SK-N-SH (cell line): ENCODE measurements at regions not wholly inside any gene's neighbourhood (a gene's known extent, or its start where the extent isn't known, plus 50 kb on each side); places are given as distances from the start of the nearest gene placed in this dataset.

Experiments used
- CTCF ChIA-PET: fragments of 300-600, 350-600 bp; formaldehyde crosslinking; extraction: SDS; loops from one replicate; lab custom pipeline; 2021; lab: Yijun Ruan, JAX
- POLR2A ChIA-PET: fragments of 350-600 bp; sonication (Branson Sonifier 250); formaldehyde crosslinking; extraction: SDS; loops from one replicate; lab custom pipeline; 2020; ENCODE audit warnings: antibody characterized with exemption, inconsistent platforms; lab: Yijun Ruan, JAX
- DNase-seq: peaks from one replicate; pipeline ENCODE4 v3.0.0; 2012
- H2AFZ ChIP-seq: fragments of 200-600 bp; sonication (generic); 2 replicates; pipeline ENCODE4 v1.8.1; 2016; ENCODE audit warnings: antibody characterized with exemption, mild to moderate bottlenecking, low read depth
- H3F3A ChIP-seq: fragments of 200-600 bp; sonication (generic); replicated peaks from 2 replicates; pipeline ENCODE3; 2016; ENCODE audit warnings: antibody characterized with exemption, mild to moderate bottlenecking; ENCODE audit not compliant: insufficient read depth
- H3K27ac ChIP-seq, 2 experiments: fragments of 200-500 bp in 1 of 2; fragments of 200-600 bp in 1 of 2; sonication (Bioruptor generic) in 1 of 2; sonication (generic), shearing (Covaris generic) in 1 of 2; 2 replicates each; pipeline versions ENCODE4 v1.5.1 to v1.6.1; 2014 to 2016; ENCODE audit warnings: low read depth in 2 of 2, inconsistent platforms in 1 of 2, low read length in 1 of 2, mild to moderate bottlenecking in 1 of 2, mixed read lengths in 1 of 2
- H3K27me3 ChIP-seq: fragments of 200-600 bp; sonication (generic), shearing (Covaris generic); 2 replicates; pipeline ENCODE4 v1.6.1; 2016; ENCODE audit warnings: mixed run types; ENCODE audit not compliant: insufficient read depth
- H3K36me3 ChIP-seq, 2 experiments: fragments of 200-500 bp in 1 of 2; fragments of 200-600 bp in 1 of 2; sonication (Bioruptor generic) in 1 of 2; sonication (generic) in 1 of 2; replicated peaks in 1 of 2; 2 replicates each; pipeline versions ENCODE3 to v1.5.1; 2014 to 2016; ENCODE audit warnings: low read length in 1 of 2, mild to moderate bottlenecking in 1 of 2; ENCODE audit not compliant: insufficient read depth in 2 of 2, control insufficient read depth in 1 of 2
- H3K4me1 ChIP-seq, 2 experiments: fragments of 200-500 bp in 1 of 2; fragments of 200-600 bp in 1 of 2; sonication (Bioruptor generic) in 1 of 2; sonication (generic), shearing (Covaris generic) in 1 of 2; 2 replicates each; pipeline versions ENCODE4 v1.5.1 to v1.6.1; 2014 to 2016; ENCODE audit warnings: low read depth in 1 of 2, low read length in 1 of 2, mixed run types in 1 of 2; ENCODE audit not compliant: insufficient read depth in 2 of 2, control insufficient read depth in 1 of 2
- H3K4me2 ChIP-seq: fragments of 200-600 bp; sonication (generic), shearing (Covaris generic); 2 replicates; pipeline ENCODE4 v1.6.1; 2017; ENCODE audit warnings: mixed run types
- H3K4me3 ChIP-seq, 2 experiments: fragments of 200-500 bp in 1 of 2; fragments of 200-600 bp in 1 of 2; sonication (Bioruptor generic) in 1 of 2; sonication (generic), shearing (Covaris generic) in 1 of 2; 2 replicates each; pipeline versions ENCODE4 v1.5.1 to v1.8.1; 2014 to 2016; ENCODE audit warnings: low read depth in 2 of 2, inconsistent platforms in 1 of 2, low read length in 1 of 2, mild to moderate bottlenecking in 1 of 2, mixed read lengths in 1 of 2, moderate library complexity in 1 of 2
- H3K79me2 ChIP-seq: fragments of 200-600 bp; sonication (generic); 2 replicates; pipeline ENCODE4 v1.8.1; 2017; ENCODE audit warnings: mild to moderate bottlenecking; ENCODE audit not compliant: insufficient read depth
- H3K9ac ChIP-seq: fragments of 200-600 bp; sonication (generic); 2 replicates; pipeline ENCODE4 v1.6.1; 2017; ENCODE audit warnings: mixed run types
- H3K9me2 ChIP-seq: fragments of 200-600 bp; sonication (generic); 2 replicates; pipeline ENCODE4 v1.6.1; 2017; ENCODE audit warnings: mixed run types
- H3K9me3 ChIP-seq: fragments of 200-600 bp; sonication (generic); 2 replicates; pipeline ENCODE4 v1.6.1; 2017; ENCODE audit warnings: mixed run types, mild to moderate bottlenecking, moderate library complexity
- H4K20me1 ChIP-seq: fragments of 200-600 bp; sonication (generic); 2 replicates; pipeline ENCODE4 v1.6.1; 2017; ENCODE audit warnings: mild to moderate bottlenecking, mixed run types; ENCODE audit not compliant: insufficient read depth
- IRF3 ChIP-seq: fragments of 150-350 bp; IDR thresholded peaks from 2 replicates; pipeline ENCODE4 v1.6.1; 2016; ENCODE audit warnings: mild to moderate bottlenecking, low read depth, low read length
- MEF2A ChIP-seq: IDR thresholded peaks from 2 replicates; pipeline ENCODE4 v1.4.0; 2012; ENCODE audit warnings: low read depth, borderline replicate concordance
- NRF1 ChIP-seq: IDR thresholded peaks from 2 replicates; pipeline ENCODE4 v1.6.1; 2012; ENCODE audit warnings: low read depth, mild to moderate bottlenecking, low read length
- RAD21 ChIP-seq: IDR thresholded peaks from 2 replicates; pipeline ENCODE4 v1.6.1; 2012; ENCODE audit warnings: mild to moderate bottlenecking, low read length
- RFX5 ChIP-seq: IDR thresholded peaks from 2 replicates; pipeline ENCODE4 v1.6.1; 2012; ENCODE audit warnings: mild to moderate bottlenecking, improper control_type of control experiment, low read length
- SMC3 ChIP-seq: IDR thresholded peaks from 2 replicates; pipeline ENCODE4 v1.6.1; 2012; ENCODE audit warnings: low read depth, low read length, improper control_type of control experiment
- TAF1 ChIP-seq: IDR thresholded peaks from 2 replicates; pipeline ENCODE4 v1.6.1; 2012; ENCODE audit warnings: low read depth, mild to moderate bottlenecking, low read length, moderate library complexity, borderline replicate concordance
- WGBS: methylation state at CpG from one replicate; pipeline ENCODE4 v1.1.6; 2017; ENCODE audit warnings: low lambda C conversion rate; 5-methylcytosine and 5-hydroxymethylcytosine counted together
- TF ChIP-seq, protein P1 (sequence below): IDR thresholded peaks from 2 replicates; pipeline ENCODE4 v1.4.0; 2012; ENCODE audit warnings: low read depth, borderline replicate concordance
- TF ChIP-seq, protein P2 (sequence below): IDR thresholded peaks from 2 replicates; pipeline ENCODE4 v1.6.1; 2012; ENCODE audit warnings: mild to moderate bottlenecking, low read depth, low read length, moderate library complexity
- TF ChIP-seq, protein P3 (sequence below): fragments of 200-600 bp; sonication (generic); IDR thresholded peaks from 2 replicates; pipeline ENCODE4 v1.6.1; 2017; ENCODE audit warnings: antibody characterized with exemption, mild to moderate bottlenecking, moderate library complexity

GRCh38 chr22:48576333-48577013 is 1251.2 kb downstream of the BRD1 start:
- peak overlapping the region in 1 of 2 experiments; percentile 38; a peak in 1 of 4 replicates for H3K4me3 ChIP-seq
- no peak overlapping the region for H3K9ac ChIP-seq
- H3K36me3 ChIP-seq = no peaks in the 10 kb centered on the region
- H3K79me2 ChIP-seq = no peaks in the 10 kb centered on the region
- H3K27ac ChIP-seq = no peak overlapping the region; a peak in 1 of 4 replicates
- no CpG with 5 or more reads among the region's 103 CpGs for WGBS
- DNase-seq = peak; percentile 88
- H3K9me3 ChIP-seq = no peaks in the 10 kb centered on the region
- H3F3A ChIP-seq = no peaks in the 10 kb centered on the region
- H3K27me3 ChIP-seq = peaks cover 6% of the 10 kb centered on the region; the same call in 1 of the 2 replicates
- no peak overlapping the region for H2AFZ ChIP-seq
- no peak overlapping the region for H3K4me2 ChIP-seq
- ChIA-PET CTCF (interaction anchor here (0.7 to 5.2 kb wide), 21 partner anchors 8 to 1058 kb away, joined by 3 to 37 read pairs (median 4); no protein-coding TSS in a partner anchor), POLR2A (no interaction called here)
- no peaks in the 10 kb centered on the region for H3K9me2 ChIP-seq
- TF ChIP-seq RFX5 (no peak), TAF1 (no peak), SMC3 (peak; percentile 10; the same call in 1 of the 2 replicates), RAD21 (peak; percentile 59), IRF3 (no peak), MEF2A (no peak), NRF1 (no peak)
- TF ChIP-seq, protein P1, sequence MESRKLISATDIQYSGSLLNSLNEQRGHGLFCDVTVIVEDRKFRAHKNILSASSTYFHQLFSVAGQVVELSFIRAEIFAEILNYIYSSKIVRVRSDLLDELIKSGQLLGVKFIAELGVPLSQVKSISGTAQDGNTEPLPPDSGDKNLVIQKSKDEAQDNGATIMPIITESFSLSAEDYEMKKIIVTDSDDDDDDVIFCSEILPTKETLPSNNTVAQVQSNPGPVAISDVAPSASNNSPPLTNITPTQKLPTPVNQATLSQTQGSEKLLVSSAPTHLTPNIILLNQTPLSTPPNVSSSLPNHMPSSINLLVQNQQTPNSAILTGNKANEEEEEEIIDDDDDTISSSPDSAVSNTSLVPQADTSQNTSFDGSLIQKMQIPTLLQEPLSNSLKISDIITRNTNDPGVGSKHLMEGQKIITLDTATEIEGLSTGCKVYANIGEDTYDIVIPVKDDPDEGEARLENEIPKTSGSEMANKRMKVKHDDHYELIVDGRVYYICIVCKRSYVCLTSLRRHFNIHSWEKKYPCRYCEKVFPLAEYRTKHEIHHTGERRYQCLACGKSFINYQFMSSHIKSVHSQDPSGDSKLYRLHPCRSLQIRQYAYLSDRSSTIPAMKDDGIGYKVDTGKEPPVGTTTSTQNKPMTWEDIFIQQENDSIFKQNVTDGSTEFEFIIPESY = no peak
- TF ChIP-seq, protein P2, sequence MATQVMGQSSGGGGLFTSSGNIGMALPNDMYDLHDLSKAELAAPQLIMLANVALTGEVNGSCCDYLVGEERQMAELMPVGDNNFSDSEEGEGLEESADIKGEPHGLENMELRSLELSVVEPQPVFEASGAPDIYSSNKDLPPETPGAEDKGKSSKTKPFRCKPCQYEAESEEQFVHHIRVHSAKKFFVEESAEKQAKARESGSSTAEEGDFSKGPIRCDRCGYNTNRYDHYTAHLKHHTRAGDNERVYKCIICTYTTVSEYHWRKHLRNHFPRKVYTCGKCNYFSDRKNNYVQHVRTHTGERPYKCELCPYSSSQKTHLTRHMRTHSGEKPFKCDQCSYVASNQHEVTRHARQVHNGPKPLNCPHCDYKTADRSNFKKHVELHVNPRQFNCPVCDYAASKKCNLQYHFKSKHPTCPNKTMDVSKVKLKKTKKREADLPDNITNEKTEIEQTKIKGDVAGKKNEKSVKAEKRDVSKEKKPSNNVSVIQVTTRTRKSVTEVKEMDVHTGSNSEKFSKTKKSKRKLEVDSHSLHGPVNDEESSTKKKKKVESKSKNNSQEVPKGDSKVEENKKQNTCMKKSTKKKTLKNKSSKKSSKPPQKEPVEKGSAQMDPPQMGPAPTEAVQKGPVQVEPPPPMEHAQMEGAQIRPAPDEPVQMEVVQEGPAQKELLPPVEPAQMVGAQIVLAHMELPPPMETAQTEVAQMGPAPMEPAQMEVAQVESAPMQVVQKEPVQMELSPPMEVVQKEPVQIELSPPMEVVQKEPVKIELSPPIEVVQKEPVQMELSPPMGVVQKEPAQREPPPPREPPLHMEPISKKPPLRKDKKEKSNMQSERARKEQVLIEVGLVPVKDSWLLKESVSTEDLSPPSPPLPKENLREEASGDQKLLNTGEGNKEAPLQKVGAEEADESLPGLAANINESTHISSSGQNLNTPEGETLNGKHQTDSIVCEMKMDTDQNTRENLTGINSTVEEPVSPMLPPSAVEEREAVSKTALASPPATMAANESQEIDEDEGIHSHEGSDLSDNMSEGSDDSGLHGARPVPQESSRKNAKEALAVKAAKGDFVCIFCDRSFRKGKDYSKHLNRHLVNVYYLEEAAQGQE = no peak
- TF ChIP-seq, protein P3, sequence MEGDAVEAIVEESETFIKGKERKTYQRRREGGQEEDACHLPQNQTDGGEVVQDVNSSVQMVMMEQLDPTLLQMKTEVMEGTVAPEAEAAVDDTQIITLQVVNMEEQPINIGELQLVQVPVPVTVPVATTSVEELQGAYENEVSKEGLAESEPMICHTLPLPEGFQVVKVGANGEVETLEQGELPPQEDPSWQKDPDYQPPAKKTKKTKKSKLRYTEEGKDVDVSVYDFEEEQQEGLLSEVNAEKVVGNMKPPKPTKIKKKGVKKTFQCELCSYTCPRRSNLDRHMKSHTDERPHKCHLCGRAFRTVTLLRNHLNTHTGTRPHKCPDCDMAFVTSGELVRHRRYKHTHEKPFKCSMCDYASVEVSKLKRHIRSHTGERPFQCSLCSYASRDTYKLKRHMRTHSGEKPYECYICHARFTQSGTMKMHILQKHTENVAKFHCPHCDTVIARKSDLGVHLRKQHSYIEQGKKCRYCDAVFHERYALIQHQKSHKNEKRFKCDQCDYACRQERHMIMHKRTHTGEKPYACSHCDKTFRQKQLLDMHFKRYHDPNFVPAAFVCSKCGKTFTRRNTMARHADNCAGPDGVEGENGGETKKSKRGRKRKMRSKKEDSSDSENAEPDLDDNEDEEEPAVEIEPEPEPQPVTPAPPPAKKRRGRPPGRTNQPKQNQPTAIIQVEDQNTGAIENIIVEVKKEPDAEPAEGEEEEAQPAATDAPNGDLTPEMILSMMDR = peak; percentile 22; the same call in 1 of the 2 replicates
- TF ChIP-seq, all 33 proteins: peak for 3
- no peaks in the 10 kb centered on the region for H4K20me1 ChIP-seq
- H3K4me1 ChIP-seq = no peaks in the 10 kb centered on the region; a peak in 1 of 4 replicates
